GM19099 (cell line): ENCODE measurements at regions not wholly inside any gene's neighbourhood (a gene's known extent, or its start where the extent isn't known, plus 50 kb on each side); places are given as distances from the start of the nearest gene placed in this dataset.

Experiments used
- POLR2A ChIP-seq: IDR thresholded peaks from 3 replicates; pipeline ENCODE4 v1.6.1; 2011; ENCODE audit warnings: low read depth; ENCODE audit not compliant: insufficient read length; ENCODE audit errors: extremely low read depth

DNA sequence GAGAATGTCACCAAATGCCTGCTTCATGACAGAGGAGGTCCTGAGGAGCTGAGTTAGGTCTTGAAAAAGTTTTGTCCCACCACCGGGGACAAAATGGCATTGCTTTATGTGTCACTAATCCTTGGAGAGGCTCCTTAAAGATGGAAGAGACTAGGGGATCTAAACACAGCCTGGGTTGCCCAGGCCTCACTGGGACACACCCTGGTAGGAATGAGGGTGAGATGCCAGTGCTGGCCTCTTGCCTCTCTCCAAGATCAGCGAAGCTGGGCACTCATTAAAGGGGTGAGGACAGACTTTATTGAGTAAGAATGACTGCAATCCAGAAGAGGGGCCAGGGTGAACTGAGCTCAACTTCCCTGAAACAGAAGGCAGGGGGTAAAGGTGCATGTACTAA lies 58.5 kb upstream of the KLF13 start:
- no peak for TF ChIP-seq POLR2A

DNA sequence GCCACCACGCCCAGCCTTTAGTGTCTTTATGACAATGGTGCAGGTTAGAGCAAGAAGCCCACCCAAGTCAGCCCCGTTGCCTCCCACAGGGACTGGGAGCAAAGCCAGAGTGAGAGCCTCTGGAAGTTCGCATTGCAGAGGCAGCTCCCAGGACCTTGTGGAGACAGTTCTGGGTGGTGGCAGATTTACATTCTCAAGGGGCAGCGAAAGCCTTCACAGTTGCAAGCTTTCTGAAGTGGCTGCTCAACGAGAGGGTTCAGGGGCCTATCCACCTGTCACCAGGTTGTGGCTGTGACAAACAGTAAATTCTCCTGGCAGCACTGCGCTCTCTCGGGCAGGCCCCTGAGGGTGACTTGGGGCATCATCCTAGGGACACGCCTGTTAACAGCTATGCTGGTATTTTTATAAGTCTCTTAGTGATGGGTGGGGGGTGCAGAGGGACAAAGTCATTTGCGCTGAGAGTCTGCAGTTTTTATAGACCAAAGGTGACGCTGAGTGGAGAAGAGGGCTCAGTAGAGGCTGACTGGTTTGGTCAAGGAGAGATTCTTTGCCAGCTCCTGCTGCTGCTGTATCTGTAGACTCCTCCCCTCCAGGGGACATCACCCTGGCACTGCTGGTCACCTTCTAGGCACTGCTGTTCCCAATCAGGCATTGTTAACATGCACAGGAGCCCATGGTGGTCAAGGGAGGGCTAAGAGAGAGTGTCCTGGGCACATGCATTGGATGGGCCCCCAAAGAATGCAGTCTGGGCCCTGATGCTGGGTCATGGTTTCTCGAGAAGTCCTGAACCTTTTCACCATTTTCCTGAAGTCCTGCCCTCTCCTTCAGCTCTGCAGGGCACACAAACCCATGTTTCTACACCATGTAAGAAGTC lies 57.5 kb upstream of the KLF13 start:
- no peak for TF ChIP-seq POLR2A

DNA sequence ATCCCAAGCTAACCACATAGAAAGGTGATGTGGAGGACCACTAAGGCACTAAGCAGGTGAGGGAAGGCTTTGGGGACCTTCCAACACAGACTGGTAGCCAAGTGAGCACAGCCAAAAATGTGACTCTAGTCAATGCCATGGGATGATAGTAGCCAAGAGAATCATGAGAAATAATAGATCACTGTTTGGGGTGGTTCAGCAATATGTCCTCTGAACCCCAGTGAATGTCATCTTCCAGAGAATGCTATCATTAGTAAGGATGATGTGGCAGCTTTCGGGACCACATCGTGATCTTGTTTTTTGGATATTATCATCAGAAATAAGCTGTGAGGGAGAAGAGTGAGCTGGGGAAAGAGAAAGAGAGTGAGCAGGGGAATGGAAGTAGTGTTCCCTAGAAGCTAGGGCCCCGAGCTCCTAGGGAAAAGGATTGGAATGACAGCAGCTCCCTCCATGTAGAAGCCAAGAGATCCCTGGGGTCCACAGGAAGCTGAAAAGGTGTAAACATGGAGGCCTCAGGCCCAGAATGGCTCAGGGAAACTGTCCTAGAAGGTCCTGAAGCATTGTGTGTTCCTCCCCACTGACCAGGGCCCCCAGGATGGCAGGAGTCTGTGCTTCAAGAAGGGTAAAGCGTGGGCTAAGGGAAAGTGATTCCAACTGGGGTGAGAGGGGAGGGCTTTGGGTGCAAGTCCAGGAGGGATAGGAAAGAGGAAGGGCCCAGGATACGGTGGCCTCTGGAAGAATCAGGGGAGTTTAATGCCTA lies 56.6 kb upstream of the KLF13 start:
- no peak for TF ChIP-seq POLR2A

DNA sequence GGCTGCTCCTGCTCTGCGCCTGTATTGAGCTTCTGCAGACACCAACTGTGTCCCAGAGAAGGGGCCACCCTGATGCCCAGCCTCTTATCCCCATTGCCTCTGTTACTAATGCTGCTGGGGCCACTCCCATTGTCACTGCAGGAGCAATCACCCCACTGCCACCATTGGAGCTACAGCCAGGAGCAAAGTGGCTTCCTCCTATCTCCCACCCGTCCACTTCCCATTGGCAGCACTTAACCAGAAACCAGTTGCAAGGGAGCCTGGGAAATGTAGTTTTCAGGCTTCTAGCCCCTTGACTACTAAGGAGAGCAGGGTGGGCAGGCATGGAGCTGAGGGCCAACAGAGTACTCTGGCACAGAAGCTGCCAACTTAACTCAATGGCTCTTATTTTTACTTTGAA lies 55.9 kb upstream of the KLF13 start:
- no peak for TF ChIP-seq POLR2A

DNA sequence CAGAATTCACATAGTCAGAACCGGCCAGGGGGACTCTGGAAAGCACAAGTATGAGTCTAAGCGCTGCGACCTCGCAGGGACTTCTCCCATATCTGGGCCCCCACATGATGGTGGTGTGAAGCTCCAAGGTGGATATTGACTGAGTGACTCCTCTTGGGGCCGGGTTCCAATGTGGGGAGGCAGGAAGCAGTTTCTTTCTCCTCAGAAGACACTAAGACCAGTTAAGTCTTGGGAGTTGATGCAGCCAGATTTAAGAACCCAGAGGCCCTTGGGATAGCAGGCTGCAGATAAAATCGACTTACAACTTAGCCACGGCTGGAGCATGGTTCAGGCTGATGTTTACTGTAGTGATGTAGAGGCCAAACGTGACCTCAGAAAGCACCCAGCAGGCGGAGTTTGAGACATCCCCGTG lies 55.4 kb upstream of the KLF13 start:
- no peak for TF ChIP-seq POLR2A

DNA sequence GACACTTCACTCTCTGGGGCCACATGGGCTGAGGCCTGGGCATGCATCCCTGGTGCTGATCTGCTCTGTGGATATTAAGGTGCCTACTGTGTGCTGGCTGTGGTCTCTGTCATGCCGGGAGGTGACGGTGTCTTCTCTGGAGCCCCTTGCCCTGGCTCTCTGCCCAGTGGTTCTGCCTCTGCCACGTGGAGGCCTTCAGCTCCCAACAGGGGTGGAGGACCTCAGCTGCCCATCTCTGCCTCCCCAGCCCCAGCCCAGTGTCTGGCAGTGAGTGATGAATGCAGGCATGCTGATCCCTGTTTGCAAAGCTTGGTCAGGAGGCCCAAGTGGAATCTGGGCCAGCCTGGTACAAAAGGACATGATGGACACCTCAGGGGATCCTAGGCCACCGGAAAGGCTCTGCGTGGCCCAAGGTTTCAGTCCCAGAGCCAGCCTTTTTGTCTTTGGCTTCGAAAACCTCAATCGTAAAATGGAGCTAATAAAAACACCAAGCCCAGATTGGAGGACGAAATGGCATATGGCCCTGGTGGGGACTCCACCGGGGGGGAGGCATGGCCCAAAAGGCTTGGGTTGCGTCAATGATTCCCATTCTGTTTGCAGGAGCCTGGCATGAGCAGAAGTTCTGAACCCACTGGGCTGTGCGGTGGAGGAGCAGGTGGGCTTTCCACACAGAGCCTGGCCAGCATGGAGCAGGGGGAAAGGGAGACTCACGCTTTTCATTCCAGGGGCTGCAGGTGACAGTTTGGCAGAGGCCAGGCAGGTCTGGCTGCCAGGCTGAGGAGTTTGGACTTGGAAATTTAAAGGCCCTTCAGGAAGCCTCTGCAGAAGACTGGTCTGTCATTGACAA lies 54.7 kb upstream of the KLF13 start:
- TF ChIP-seq POLR2A, result no peak

DNA sequence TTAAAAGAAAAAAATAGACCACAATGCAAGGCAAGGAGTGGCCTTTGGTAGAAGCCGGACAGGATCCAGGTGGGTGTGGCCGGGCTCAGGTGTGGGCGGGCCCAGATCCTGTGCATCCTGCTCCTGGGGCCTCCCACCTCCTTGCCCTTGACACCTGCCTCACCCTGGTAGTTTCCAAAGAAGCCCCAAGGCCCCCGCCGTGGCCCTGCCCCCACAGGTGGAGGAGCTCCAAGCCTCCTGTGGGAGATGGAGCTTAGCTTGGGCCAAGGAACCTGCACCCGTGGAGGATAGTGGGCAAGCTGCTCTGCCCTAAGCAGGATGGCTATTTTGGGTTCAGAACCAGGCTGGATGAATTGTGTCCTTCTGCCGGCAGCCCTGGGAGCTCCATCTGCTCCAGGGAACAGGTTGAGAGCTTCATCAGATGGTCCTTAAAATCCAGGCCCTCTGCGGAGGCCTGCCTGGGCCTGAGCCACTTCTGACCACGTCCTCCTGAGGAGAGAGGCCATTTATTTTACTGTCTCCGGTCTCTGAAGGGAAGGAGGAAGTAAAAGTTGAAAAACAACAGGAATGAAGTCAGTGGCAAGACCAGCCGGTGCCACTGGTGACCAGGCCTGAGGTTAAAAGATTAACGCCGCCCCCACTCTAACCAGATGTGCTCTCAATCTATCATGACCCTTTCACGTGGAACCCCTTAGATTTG lies 53.9 kb upstream of the KLF13 start:
- no peak for TF ChIP-seq POLR2A

DNA sequence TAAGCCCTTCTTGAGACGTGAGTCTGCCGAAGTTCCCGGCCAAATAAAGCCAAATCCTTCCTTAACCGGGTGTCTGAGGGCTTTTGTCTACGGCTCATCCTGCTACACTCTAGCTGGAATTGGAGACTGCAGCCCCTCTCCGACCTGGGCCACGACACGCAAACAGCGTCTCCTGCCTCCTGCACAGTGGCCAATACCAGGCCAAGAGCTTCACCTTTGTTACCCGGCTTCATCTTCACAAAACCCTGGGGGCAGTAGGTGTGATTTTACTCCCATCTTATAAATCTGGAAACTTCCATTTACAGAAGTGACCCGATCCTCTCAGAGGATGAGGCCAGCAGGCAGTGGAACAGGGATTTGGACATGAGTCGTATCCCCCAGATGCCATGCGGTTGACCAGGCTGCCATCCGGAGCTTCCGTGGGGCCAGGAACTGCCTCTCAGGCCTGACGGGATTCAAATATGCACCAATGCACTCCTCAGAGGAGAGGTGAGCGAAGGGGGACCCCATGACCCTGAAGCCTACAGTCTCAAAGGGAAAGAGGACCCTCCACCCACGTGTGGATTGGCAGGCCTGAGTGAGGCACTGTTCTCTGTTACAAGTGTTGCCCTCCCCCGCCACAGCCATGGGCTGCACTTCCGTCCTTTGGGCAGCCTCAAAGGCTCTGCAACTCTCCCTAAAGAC lies 53.2 kb upstream of the KLF13 start:
- no peak for TF ChIP-seq POLR2A

DNA sequence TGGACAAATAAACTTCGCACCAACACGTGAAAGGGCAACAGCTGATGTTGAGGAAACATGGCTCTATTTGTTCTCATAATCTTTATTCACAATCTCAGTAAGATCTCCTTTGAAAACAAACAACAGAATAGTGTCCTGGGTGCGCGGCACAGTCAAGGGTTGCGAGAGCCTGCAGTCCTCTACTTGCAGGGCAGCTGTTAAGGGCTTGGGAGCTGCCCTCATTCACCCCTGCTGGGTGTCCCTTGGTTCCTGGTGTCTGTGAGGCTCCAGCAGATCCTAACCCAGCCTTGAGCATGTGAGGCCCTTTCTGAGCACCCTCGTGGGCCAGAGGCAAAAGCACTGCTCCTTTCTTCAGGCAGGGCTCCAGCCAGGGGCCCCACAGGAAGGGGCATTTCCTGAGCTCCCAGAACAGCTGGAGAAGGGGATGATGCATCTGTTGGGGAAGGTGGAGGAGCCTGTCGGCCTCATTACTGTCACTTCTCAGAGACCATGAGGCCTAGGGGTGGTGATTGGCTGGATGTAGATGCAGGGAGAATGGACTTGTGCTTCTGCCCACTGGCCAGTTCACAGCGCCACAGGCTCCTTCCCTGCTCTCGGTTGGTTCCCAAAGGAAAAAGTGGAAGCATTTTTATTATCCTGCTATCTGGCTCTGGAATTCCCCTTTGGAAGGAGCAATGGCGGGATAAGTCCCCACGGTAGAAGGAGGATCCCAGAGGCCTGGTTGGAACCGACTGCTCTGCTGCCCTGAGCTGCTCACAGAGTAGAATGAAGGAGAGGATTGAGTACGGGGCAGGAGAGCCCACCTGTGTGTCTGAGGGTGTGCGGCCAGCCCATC lies 51.9 kb upstream of the KLF13 start:
- no peak for TF ChIP-seq POLR2A

DNA sequence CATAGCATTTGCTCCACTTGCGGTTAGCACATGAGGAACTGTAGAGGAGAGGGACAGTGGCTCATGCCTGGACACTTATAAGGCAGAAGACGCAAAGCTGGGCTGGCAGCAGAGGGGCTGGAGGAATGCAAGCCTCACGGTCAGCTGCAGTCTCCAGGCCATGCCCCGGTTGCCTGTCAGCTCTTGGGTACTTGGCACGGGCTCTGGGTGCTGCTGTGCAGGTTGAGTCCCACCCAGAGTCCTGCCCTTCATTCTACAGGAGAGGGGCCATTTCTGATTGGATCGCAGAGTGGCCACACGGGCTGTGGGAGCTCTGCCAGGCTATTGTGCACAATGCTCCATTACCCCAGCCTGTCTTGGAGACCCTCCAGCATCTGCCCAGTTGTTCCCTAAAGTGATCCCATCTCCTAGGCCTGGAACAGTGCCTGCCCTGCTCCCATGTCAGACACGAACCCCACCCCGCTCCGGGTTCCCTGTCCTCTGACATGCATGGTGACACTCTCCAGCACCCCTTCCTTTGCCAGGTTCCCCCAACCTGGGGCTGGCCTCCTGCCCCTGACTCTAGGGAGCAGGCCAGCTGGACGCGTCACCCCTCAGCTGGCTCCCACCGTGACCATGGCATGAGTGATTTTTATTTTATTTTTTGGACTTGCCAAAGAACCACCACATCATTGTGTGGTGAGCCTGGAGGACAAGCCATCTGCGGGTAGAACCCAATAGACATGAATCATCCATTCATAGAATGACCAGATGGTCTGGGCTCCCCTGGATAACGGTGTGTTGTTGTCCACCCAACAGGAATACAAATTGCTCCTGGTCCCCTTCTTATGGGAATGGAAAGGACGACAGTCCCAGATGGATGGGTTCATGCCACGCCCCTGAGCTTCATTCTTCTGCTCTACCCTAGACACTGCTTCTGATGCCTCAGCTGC lies 51.0 kb upstream of the KLF13 start:
- TF ChIP-seq POLR2A, result no peak

DNA sequence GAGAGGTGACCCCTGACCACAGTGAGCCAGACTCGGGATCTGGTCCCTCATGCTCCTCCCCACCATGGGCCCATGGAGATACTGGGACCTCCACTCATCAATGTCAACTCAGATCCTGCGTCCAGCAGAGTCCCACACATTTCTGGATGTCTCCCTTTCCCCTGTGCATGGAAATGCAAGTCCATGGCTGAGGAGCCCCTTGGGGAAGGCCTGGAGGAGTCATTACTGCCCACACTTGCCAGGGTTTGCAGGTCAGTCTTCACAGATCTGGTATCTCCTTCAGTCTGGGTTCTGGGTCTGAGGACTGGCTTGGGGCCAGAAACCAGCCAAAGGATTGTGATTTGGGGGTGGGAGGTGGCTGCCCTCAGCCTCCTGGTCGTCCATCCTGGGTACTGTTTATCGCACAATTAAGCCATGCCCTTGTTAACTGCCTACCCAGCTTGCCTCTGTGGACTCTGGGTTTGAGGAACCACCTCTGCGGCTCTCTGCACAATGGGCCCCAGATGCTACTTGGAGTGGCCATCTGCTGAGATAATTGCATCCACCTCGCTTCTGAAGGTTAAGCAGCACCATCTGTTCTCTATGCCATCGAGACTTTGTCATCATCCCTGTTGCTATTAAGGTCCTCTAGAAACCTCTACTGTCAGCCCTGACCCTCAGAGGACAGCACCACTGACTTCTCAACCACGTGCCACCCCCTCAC lies 49.9 kb upstream of the KLF13 start:
- no peak for TF ChIP-seq POLR2A
